ENCODE measurements at regions not wholly inside any gene's neighbourhood (a gene's known extent, or its start where the extent isn't known, plus 50 kb on each side); places are given as distances from the start of the nearest gene placed in this dataset.

DNA sequence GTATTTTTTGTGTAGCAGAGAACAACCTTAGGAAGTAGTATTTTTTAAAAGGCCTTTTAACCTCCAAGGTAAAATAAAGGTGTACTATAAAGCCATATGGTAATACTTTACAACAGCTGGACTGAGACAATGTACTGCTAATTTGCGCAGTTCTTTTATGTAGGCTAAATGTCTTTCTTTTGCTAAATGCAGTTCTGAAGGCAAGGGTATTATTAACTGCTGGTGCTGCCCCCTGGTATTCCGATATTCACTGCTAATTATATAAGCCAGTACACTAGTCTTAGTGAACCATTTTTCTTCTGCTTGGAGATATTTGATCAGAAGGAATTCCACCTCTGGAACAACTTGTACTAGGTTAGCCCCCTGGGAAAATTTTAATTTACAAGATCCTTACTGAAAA, 272.0 kb upstream of the FERD3L start:
- TF ChIP-seq CTCF (IDR thresholded peaks at IDR 0.05; ENCODE audit: borderline replicate concordance, extremely low read depth, low read length, poor library complexity, severe bottlenecking): no peak
- no peak for TF ChIP-seq EZH2 (IDR thresholded peaks at IDR 0.05; ENCODE audit: borderline replicate concordance, low read depth, low read length, severe bottlenecking)
